ENCODE measurements at regions not wholly inside any gene's neighbourhood (a gene's known extent, or its start where the extent isn't known, plus 50 kb on each side); places are given as distances from the start of the nearest gene placed in this dataset.

DNA sequence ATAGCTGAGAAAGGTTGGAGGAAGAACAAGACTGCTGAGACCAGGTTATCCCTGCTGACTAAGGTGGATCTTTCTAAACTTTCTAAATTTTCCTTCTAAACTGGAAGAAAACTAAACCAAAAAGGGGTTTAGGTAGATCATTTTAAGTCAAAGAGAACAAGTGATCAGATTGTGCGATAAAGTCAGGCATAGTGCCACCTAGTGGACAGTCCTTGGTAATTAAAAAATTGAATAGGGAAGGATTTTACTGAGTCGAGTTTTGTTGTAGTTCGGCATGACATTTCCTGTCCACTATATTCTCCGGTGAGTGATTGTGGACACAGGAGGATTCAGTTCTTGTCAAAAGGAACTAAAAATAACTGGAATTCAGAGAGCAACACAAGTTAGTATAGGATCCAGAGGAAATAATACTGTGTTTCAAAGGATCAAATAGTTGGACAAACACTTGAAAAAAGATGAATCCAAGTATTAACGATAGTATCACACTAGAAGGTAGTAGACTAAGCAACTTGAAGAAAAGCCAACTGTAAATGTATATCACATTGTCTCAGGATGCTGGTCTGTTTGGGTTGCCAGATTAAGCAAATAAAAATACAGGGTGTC lies 1236.4 kb downstream of the FAM181B start:
- TF ChIP-seq POLR2AphosphoS5 (IDR thresholded peaks at IDR 0.05; ENCODE audit: low read depth, low read length) (no peak), POLR2A (IDR thresholded peaks at IDR 0.05; ENCODE audit: low read depth, low read length) (no peak), TAF1 (IDR thresholded peaks at IDR 0.05; ENCODE audit: borderline replicate concordance, low read depth, low read length) (no peak)

All from GM12892 (cell line).